GM12891 (cell line): ENCODE measurements at regions not wholly inside any gene's neighbourhood (a gene's known extent, or its start where the extent isn't known, plus 50 kb on each side); places are given as distances from the start of the nearest gene placed in this dataset.
"Not testable (repeated sequence)": the region's sequence is repeated elsewhere in the genome, so short reads cannot be mapped to it uniquely, and the experiment has no call there.

ENCODE experiments used
- DNase-seq: peaks from one replicate; pipeline ENCODE4 v3.0.0; 2011; ENCODE audit warnings: low spot score; ENCODE audit not compliant: insufficient read length
- FAIRE-seq: peaks from 2 replicates; lab custom pipeline; 2011; peaks lifted over from hg19 to GRCh38; lab: Jason Lieb, UNC
- PAX5 ChIP-seq: IDR thresholded peaks from 2 replicates; pipeline ENCODE4 v1.6.1; 2011; ENCODE audit warnings: low read length, moderate library complexity, mild to moderate bottlenecking; ENCODE audit not compliant: insufficient read depth, severe bottlenecking
- POLR2A ChIP-seq: IDR thresholded peaks from 2 replicates; pipeline ENCODE4 v1.6.1; 2011; ENCODE audit warnings: low read depth, low read length, control low read depth
- POLR2AphosphoS5 ChIP-seq: IDR thresholded peaks from 2 replicates; pipeline ENCODE4 v1.6.1; 2011; ENCODE audit warnings: low read depth, low read length, control low read depth
- POU2F2 ChIP-seq: IDR thresholded peaks from 2 replicates; pipeline ENCODE4 v1.6.1; 2011; ENCODE audit warnings: low read depth, mild to moderate bottlenecking, control low read depth, low read length, moderate library complexity
- SPI1 ChIP-seq: IDR thresholded peaks from 2 replicates; pipeline ENCODE4 v1.6.1; 2011; ENCODE audit warnings: low read depth, low read length, control low read depth
- TAF1 ChIP-seq: IDR thresholded peaks from 2 replicates; pipeline ENCODE4 v1.6.1; 2011; ENCODE audit warnings: low read depth, low read length, control low read depth

DNA sequence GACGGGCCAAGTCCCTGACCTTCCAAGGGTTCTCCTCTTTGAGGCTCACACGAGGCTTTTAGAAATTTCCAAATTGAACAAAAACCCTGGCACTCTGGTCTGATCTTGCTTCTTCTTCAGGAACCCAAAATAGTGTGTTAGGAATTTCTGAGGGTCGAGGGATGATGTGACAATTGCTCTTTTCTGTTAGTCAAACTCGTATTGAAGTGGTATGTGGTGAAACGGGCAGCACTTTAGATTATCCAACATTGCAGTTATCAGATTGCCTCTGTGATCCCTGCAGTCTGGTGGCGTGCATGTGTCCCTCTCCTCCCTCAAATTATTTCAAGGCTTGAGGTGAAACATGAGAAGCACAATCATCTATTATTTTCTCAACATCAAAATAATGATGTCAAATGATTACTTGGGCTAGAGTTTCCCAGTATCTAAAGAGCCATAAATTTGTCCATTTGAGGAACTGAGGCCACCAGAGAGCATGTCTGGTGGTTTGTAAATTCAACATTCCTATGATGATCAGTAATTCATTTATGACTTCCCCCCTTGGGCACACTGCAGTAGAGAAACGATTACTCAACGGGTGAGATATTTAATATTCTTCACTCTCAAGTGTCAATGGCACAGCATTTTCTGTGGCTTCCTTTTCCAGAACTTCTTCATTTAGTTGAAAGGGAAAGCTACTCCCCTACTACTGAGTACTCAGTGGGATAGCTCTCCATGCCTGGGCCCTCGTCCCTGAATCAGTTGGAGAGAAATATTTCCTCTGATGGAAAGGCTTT, 308.6 kb upstream of the MAP3K7 start:
- DNase-seq (no peak), FAIRE-seq (no peak)
- TF ChIP-seq POLR2A (no peak), POU2F2 (no peak), PAX5 (no peak), TAF1 (no peak), POLR2AphosphoS5 (no peak), SPI1 (no peak)

DNA sequence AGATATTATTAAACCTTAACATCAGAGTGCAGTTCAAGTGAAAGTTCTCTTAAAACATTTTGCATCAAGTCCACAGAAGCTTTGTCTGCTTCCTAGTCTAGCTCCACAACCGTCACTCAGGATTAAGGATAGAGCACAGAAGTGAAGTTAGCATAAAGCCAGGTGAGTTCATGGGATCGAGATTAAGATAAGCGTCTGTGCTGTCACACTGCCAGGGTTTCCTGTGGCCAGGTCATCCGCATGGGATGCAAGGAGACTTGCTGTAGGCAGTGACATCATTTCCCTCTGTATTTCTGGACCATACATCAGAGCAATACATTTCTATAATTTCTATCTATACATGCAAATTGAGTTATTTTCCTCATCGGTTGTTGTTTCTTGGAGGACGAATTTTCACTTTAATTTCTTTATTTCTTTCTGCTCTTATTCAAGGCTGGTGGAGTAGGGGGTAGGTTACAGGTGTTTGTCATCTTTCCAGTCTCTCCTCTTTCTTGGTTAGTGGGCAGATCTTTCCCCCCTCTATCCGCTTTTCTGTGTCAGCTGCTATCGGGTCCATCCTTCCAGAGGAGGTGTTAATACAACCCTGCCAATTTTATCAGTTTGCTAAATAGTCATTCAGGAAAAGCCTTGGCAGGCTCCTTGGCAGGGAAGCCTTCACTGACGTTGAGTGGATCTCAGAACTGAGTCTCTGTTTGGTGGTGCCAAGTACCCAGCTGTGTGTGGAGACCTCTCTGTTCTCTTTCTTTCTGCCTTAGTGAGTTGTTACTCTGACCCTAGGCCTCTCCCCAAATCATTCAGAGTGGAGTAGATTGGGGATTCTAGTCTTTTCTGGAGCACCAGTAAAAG, 307.6 kb upstream of the MAP3K7 start:
- no peak for FAIRE-seq
- TF ChIP-seq POU2F2: no peak
- no peak for TF ChIP-seq POLR2A
- TF ChIP-seq PAX5: no peak
- TF ChIP-seq POLR2AphosphoS5: no peak
- DNase-seq: no peak

- TF ChIP-seq PAX5: no peak
- FAIRE-seq: no peak
- DNase-seq: no peak
Measured at GRCh38 chr6:90893400-90893799, 306.5 kb upstream of the MAP3K7 start.

GRCh38 chr6:90892271-90892670, 305.4 kb upstream of the MAP3K7 start:
- DNase-seq (no peak), FAIRE-seq (no peak)
- no peak for TF ChIP-seq TAF1
- no peak for TF ChIP-seq SPI1
- TF ChIP-seq PAX5: no peak
- no peak for TF ChIP-seq POU2F2

- FAIRE-seq: no peak
- no peak for DNase-seq
- TF ChIP-seq POU2F2: no peak
- no peak for TF ChIP-seq POLR2AphosphoS5
- no peak for TF ChIP-seq POLR2A
- TF ChIP-seq PAX5: no peak
- TF ChIP-seq SPI1: no peak
Measured at GRCh38 chr6:90891355-90891754, 304.5 kb upstream of the MAP3K7 start.

DNA sequence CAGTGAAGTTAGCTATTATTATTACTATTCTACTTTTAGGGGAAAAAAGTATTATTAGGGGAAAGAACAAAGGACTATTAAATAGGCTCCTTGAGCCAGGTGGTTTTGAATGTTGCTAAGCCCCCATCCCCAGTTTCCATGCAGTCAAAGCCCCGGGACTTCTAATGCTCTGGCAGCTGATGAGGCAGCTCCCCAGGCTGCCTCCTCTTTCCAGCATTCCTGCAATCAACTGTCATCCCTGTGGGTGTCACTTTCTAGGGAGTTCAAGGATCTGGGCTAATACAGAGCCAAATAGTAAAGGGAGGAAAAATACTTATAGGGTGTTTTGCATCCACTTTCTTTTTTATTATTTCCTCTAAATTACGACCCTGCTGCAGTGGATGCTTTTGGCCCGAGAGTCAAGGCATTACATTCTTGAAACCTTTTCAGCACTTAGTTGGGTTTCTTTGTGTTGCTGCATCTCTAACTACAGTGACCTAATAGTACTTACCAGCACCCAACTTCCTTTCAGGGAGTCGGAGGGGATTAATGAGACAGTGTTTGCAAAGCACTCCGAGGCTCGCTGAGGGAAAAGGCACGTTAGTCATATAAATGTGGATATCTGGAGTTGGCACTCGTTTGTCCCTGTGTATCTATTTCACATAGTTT, 303.9 kb upstream of the MAP3K7 start:
- no peak for FAIRE-seq
- no peak for TF ChIP-seq POU2F2
- TF ChIP-seq PAX5: no peak
- no peak for TF ChIP-seq TAF1
- TF ChIP-seq SPI1: no peak
- no peak for TF ChIP-seq POLR2A
- TF ChIP-seq POLR2AphosphoS5: no peak

GRCh38 chr6:90887764-90888163, 300.9 kb upstream of the MAP3K7 start:
- DNase-seq (no peak), FAIRE-seq (no peak)
- TF ChIP-seq POU2F2 (no peak), POLR2A (no peak), TAF1 (no peak), SPI1 (no peak), POLR2AphosphoS5 (no peak), PAX5 (no peak)

More for the DNA sequence above, 303.9 kb upstream of the MAP3K7 start:
- DNase-seq: no peak

DNA sequence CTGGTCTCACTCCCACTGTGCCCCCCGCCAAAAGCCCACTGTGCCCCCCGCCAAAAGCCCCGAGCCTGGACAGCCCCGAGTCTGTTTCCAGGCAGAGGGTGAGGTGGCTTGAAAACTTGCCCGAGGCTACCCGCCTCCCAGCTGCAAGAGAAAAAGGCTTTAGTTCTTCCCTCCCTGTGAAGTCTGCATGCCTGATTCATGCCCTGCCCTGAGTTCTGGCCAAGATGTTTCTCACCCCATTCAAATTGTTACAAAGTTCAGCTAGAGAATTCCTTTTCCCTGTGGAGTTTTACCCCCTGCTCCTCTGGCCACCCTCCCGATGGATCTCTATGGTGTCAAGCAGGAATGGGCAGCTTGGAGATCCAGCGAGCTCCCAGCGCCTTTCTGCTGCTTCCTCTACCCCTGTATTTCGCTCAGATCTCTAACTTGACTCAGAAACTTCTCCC, 298.8 kb upstream of the MAP3K7 start:
- no peak for FAIRE-seq
- DNase-seq: no peak
- TF ChIP-seq PAX5 (no peak), POLR2AphosphoS5 (no peak), POLR2A (no peak), POU2F2 (no peak), TAF1 (no peak), SPI1 (no peak)

DNA sequence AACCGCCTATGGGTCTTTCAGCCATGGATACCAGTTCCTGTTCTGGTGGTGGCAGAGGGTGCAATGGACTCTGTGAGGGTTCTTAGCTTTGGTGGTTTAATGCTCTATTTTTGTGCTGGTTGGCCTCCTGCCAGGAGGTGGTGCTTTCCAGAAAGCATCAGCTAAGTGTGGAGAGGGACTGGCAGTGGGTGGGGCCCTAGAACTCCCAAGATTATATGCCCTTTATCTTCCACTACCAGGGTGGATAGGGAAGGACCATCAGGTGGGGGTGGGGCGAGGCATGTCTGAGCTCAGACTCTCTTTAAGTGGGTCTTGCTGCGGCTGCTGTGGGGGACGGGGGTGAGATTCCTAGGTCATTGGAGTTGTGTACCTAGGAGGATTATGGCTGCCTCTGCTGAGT, 298.3 kb upstream of the MAP3K7 start:
- not testable (repeated sequence) for DNase-seq, FAIRE-seq
